B cell (primary cell): ENCODE measurements at regions not wholly inside any gene's neighbourhood (a gene's known extent, or its start where the extent isn't known, plus 50 kb on each side); places are given as distances from the start of the nearest gene placed in this dataset.

ENCODE experiments used
- EZH2 ChIP-seq: IDR thresholded peaks from 2 replicates; pipeline ENCODE4 v1.6.1; 2012; ENCODE audit warnings: borderline replicate concordance, low read depth, mild to moderate bottlenecking, moderate library complexity, low read length; ENCODE audit not compliant: insufficient read depth, poor library complexity, severe bottlenecking
- TF ChIP-seq, protein P1 (sequence below): fragments of 200-600 bp; IDR thresholded peaks from one replicate; pipeline ENCODE4 v1.8.0; 2022; ENCODE audit warnings: antibody characterized with exemption, mild to moderate bottlenecking

DNA sequence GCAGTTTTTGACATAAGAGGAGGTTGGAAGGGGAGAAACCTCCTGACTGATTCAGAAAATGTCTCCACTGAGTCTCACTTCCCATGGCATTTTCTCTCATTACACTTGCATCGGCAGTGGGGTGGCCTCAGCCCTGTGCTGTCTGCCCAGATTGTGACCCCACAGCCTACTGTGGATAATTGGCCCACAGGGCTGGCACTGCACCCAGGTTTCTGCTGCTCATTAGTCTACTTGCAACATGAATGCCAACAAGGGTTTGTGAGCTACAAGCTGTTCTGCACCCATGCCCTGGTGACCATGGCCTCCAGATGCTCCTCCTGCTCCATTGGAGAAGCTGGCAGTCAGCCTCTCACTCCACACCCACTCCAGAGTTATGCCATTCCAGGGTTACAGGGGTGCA is 296.0 kb downstream of the CTTN start:
- TF ChIP-seq, protein P1, sequence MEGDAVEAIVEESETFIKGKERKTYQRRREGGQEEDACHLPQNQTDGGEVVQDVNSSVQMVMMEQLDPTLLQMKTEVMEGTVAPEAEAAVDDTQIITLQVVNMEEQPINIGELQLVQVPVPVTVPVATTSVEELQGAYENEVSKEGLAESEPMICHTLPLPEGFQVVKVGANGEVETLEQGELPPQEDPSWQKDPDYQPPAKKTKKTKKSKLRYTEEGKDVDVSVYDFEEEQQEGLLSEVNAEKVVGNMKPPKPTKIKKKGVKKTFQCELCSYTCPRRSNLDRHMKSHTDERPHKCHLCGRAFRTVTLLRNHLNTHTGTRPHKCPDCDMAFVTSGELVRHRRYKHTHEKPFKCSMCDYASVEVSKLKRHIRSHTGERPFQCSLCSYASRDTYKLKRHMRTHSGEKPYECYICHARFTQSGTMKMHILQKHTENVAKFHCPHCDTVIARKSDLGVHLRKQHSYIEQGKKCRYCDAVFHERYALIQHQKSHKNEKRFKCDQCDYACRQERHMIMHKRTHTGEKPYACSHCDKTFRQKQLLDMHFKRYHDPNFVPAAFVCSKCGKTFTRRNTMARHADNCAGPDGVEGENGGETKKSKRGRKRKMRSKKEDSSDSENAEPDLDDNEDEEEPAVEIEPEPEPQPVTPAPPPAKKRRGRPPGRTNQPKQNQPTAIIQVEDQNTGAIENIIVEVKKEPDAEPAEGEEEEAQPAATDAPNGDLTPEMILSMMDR: no peak
- TF ChIP-seq EZH2: no peak
